ACC112 (cell line): ENCODE measurements at regions not wholly inside any gene's neighbourhood (a gene's known extent, or its start where the extent isn't known, plus 50 kb on each side); places are given as distances from the start of the nearest gene placed in this dataset.
"Not testable (repeated sequence)": the region's sequence is repeated elsewhere in the genome, so short reads cannot be mapped to it uniquely, and the experiment has no call there.

ENCODE experiments used
- H2AFZ ChIP-seq: fragments of 200-600 bp; sonication (generic); one replicate; pipeline ENCODE4 v1.6.0; 2017; ENCODE audit warnings: antibody characterized with exemption, low read length; ENCODE audit not compliant: unreplicated experiment
- H3K27ac ChIP-seq: fragments of 200-600 bp; sonication (generic); 2 replicates; pipeline ENCODE4 v1.5.1; 2014; ENCODE audit warnings: low read depth, mild to moderate bottlenecking, antibody characterized with exemption, low read length, moderate library complexity
- H3K27me3 ChIP-seq: fragments of 200-600 bp; sonication (generic); 2 replicates; pipeline ENCODE4 v1.6.1; 2014; ENCODE audit warnings: mild to moderate bottlenecking, antibody characterized with exemption, low read length, moderate library complexity, mixed read lengths; ENCODE audit not compliant: insufficient read depth
- H3K36me3 ChIP-seq: fragments of 200-600 bp; sonication (generic); 2 replicates; pipeline ENCODE4 v1.6.1; 2016; ENCODE audit warnings: mild to moderate bottlenecking, antibody characterized with exemption, low read length, moderate library complexity, mixed read lengths; ENCODE audit not compliant: insufficient read depth
- H3K4me1 ChIP-seq: fragments of 200-600 bp; sonication (generic); one replicate; pipeline ENCODE4 v1.6.1; 2016; ENCODE audit warnings: low read length, mixed read lengths; ENCODE audit not compliant: insufficient read depth, unreplicated experiment, control insufficient read depth
- H3K4me3 ChIP-seq: fragments of 200-600 bp; sonication (generic); 2 replicates; pipeline ENCODE4 v1.5.1; 2014; ENCODE audit warnings: mild to moderate bottlenecking, low read depth, low read length
- H3K79me2 ChIP-seq: fragments of 200-600 bp; sonication (generic); one replicate; pipeline ENCODE4 v1.6.0; 2016; ENCODE audit warnings: low read length; ENCODE audit not compliant: control insufficient read depth, unreplicated experiment, insufficient read depth

DNA sequence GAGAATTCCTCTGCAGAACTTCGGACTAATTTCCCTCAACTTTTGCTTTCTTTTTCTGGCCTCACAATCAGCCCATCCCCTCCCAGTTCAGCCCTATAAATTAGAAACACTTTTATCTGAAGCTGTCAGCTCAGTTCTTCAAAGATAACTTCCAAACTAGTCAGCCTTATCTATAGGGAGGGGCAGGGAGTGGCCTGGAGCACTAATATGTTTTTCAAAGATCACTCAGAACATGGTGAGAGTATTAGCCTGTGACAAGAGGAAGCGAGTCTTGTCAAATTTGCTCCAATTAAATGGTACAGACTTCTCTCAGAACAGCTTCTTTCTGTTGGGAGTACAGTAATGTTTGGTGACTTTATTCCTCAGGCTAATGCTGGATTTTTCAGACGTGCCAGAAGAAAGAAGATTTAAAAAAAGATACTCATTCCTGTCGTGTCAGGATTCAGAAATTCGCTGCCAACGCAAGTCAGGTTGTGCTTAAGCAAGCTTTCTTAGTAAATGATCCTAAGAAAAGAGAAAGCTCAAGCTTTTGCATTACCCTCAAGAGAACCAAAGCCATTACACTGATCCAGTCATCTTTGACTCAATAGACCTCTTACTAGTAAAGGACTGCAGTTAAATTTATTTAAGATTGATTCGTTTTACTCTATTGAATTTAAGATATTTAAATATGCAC, 1033.6 kb downstream of the SLITRK5 start:
- Histone ChIP-seq H3K79me2 (no peaks in the 10 kb centered on the region), H3K4me1 (no peaks in the 10 kb centered on the region), H3K36me3 (no peaks in the 10 kb centered on the region), H3K4me3 (peak overlapping the region; percentile 34; the same call in 1 of the 2 replicates), H2AFZ (no peak overlapping the region), H3K27ac (no peak overlapping the region), H3K27me3 (no peaks in the 10 kb centered on the region)

DNA sequence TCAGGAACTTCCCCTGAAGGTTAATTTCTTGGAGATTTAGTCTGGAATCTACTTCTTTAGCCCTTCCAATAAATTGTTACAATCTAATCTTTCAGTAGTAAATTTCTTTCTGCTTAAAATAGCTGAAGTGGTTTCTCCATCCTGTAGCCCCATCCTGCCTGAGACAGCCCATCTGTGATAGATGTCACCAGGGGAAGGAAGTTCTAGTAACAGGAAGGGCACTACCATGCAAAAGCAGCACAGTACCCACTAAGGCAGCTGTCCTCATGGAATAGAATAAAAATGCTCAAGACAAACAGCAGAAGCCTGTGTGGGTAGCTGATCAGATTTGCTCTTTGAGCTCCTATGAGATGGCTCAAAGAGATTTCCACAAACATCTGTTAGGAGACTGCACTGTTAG, 1036.5 kb downstream of the SLITRK5 start:
- Histone ChIP-seq H3K4me1 (no peaks in the 10 kb centered on the region), H3K27me3 (no peaks in the 10 kb centered on the region), H3K4me3 (no peak overlapping the region), H3K27ac (no peak overlapping the region), H3K36me3 (no peaks in the 10 kb centered on the region), H3K79me2 (no peaks in the 10 kb centered on the region), H2AFZ (no peak overlapping the region)

DNA sequence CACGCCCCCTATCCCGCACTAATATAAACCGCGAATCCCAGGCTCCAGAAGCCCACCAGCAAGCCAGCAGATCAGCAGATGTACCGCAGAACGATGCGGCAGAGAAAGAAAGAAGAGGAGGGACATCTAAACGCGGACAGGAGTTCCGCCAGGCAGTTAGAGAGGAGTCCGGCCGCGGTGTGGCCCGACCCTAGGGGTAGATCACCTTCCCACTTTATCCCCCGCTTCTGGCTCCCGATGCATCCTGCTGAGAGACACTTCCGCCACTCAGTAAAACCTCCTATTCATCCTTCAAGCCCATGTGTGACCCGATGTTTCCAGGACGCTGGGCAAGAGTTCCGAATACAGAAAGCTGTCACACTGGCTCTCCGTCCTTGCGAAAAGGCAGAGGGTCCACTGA, 1046.8 kb downstream of the SLITRK5 start:
- H3K79me2 ChIP-seq: no peaks in the 10 kb centered on the region
- no peaks in the 10 kb centered on the region for H3K4me1 ChIP-seq
- H2AFZ ChIP-seq: no peak overlapping the region
- no peak overlapping the region for H3K4me3 ChIP-seq
- no peaks in the 10 kb centered on the region for H3K36me3 ChIP-seq
- no peak overlapping the region for H3K27ac ChIP-seq
- H3K27me3 ChIP-seq: no peaks in the 10 kb centered on the region

DNA sequence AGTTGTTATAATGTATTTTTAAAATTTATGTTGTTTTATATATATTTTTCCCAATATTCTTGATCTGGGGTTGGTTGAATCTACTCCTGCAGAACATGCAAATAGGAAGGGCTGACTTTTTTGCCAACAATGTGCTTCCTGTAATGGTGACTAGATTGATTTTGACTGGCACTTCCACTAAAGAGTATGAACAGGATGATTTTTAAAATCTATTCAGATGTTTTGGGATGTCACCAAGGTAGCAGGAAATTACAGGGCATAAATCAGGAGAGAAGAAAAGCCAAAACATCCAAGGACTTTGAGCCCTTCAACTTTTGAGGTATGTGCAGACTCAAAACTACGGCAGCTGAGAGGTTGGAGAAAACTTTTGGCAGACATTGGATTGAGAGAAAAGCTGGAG, 1047.6 kb downstream of the SLITRK5 start:
- H3K4me1 ChIP-seq: no peaks in the 10 kb centered on the region
- H3K36me3 ChIP-seq: no peaks in the 10 kb centered on the region
- no peak overlapping the region for H3K4me3 ChIP-seq
- H3K27ac ChIP-seq: no peak overlapping the region
- no peaks in the 10 kb centered on the region for H3K79me2 ChIP-seq
- no peak overlapping the region for H2AFZ ChIP-seq
- H3K27me3 ChIP-seq: no peaks in the 10 kb centered on the region

DNA sequence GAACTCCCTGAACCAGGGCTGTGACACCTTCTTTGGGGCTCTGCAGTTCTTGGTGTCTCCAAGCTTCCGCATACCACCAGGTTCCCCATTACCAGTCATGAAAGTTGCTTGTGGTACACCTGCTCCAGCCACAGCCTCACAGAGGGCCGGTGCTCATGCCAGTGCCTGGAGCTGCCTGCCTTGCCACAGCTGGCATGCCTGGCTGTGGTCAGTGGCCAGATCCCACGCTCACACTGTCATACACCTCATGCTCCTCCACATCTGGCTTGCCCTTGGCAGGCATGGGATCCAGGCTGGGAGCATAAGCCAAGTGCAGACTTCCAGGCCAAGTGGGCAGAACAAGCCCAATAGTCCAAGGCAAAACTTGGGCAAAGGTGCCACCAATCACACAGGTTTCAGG, 1054.9 kb downstream of the SLITRK5 start:
- no peak overlapping the region for H3K4me3 ChIP-seq

DNA sequence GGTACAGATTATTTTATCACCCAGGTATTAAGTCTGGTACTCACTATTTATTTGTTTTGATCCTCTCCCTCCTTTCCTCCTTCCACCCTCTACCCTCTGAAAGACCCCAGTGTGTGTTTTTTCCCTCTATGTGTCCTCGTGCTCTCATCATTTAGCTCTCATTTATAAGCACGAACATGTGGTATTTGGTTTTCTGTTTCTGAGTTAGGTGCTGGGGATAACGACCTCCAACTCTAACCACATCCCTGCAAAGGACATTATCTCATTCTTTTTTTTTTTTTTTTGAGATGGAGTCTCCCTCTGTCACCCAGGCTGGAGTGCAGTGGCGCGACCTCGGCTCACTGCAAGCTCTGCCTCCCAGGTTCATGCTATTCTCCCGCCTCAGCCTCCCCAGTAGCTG, 1056.1 kb downstream of the SLITRK5 start:
- H2AFZ ChIP-seq, H3K79me2 ChIP-seq, H3K4me1 ChIP-seq, H3K27me3 ChIP-seq, H3K27ac ChIP-seq, H3K36me3 ChIP-seq, H3K4me3 ChIP-seq: not testable (repeated sequence)

More for the DNA sequence above, 1054.9 kb downstream of the SLITRK5 start:
- no peak overlapping the region for H2AFZ ChIP-seq
- no peaks in the 10 kb centered on the region for H3K79me2 ChIP-seq
- no peaks in the 10 kb centered on the region for H3K4me1 ChIP-seq
- no peak overlapping the region for H3K27ac ChIP-seq
- H3K36me3 ChIP-seq: no peaks in the 10 kb centered on the region
- no peaks in the 10 kb centered on the region for H3K27me3 ChIP-seq

DNA sequence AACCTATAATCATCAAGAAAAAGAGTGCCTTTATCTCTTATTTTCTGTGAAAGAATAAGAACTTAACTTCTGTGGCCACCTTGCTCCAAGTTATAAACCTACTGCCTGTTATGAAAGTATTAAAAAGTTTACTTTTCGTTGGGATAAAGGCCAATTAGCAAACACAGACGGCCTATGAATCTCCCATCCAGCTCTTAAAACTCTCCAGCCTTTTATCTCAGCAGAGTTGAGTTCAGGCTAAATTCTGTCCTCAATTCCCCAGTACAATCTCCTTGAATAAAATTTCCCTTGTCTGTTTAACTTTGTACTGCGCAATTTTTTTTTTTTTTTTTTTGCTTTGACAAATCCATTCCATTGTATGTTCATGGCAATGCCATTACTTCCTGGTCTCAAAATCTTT, 1058.4 kb downstream of the SLITRK5 start:
- no peaks in the 10 kb centered on the region for H3K79me2 ChIP-seq
- no peaks in the 10 kb centered on the region for H3K27me3 ChIP-seq
- no peak overlapping the region for H3K27ac ChIP-seq
- no peaks in the 10 kb centered on the region for H3K4me1 ChIP-seq
- H3K36me3 ChIP-seq: no peaks in the 10 kb centered on the region
- no peak overlapping the region for H2AFZ ChIP-seq
- no peak overlapping the region for H3K4me3 ChIP-seq

DNA sequence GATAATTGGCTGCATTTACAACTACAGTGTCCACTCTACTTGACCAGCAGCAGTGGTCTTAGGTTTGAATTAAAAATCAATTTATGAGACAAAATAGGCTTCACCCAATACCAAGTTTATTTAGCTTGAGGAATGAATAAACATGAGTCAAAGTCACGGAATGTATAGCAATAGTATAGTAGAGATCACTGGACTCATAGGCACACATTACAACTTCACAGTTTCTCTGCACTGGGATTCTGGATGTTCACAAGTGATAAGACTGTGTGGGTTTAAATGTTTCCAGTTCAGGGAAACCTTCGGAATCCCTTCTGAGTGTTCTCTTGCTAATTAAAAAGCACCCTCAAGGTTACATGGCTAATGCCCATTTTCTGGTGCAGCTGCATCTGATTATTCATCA, 1064.9 kb downstream of the SLITRK5 start:
- no peaks in the 10 kb centered on the region for H3K79me2 ChIP-seq
- no peak overlapping the region for H3K4me3 ChIP-seq
- no peaks in the 10 kb centered on the region for H3K36me3 ChIP-seq
- no peak overlapping the region for H3K27ac ChIP-seq
- H3K4me1 ChIP-seq: no peaks in the 10 kb centered on the region
- no peaks in the 10 kb centered on the region for H3K27me3 ChIP-seq
- H2AFZ ChIP-seq: no peak overlapping the region

DNA sequence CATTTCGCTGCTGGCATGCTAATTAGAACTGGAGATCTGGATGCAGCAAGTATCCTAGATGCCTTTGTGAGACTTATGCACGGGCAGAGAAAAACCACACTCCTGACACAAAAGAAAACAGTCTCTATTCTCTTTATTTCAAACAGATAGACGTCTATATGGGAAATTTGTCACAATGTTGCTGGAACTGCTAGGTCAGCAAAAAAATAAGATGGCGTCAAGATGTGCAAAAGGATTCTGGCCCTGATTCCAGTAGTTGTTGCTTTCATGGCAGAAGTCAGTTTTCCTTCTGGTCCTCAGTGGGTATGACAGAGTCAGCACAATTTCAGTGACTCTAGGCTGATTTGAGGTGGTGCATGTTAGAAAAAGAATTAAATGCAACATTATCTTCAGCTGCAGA, 1068.0 kb downstream of the SLITRK5 start:
- Histone ChIP-seq H3K27me3 (no peaks in the 10 kb centered on the region), H2AFZ (no peak overlapping the region), H3K27ac (no peak overlapping the region), H3K36me3 (no peaks in the 10 kb centered on the region), H3K4me1 (no peaks in the 10 kb centered on the region), H3K4me3 (no peak overlapping the region), H3K79me2 (no peaks in the 10 kb centered on the region)

DNA sequence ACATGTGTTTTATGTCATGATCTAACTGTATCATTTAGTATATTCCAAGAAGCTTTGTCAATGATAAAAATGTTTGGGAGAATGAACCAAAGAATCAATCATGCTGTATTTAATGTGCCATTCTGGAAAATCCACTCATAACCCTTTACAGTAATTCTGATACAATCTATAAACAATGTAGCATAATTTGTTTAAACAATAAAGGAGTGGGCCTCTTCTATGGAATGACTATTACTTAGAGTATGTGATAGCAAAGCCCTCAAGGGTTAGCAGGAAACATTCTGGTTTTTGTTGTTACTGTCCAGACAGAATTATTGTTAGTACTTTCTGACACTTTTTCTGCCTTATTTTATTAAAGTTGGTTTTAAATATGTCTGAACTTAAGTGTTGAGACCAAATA, 1073.1 kb downstream of the SLITRK5 start:
- no peaks in the 10 kb centered on the region for H3K27me3 ChIP-seq
- H3K36me3 ChIP-seq: no peaks in the 10 kb centered on the region
- no peaks in the 10 kb centered on the region for H3K4me1 ChIP-seq
- H3K79me2 ChIP-seq: no peaks in the 10 kb centered on the region
- no peak overlapping the region for H3K27ac ChIP-seq
- H3K4me3 ChIP-seq: no peak overlapping the region
- H2AFZ ChIP-seq: no peak overlapping the region

DNA sequence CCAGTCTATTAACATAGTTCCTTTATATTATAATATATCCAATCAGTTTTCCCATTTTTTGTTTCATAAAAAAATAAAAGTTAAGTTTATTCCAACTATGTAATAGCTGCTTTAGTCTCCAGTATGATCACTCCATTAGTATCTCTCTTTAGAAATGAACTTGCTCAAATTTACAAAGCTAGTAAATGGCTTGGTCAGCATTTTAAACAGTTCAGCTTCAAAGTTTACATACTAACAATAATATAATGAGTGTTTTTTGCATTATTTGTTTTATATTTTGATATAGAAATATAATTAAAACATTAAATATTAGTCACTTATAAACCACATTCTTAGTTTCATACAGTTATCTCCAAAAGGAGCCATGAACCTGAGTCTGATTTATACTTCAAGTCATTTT, 1073.8 kb downstream of the SLITRK5 start:
- Histone ChIP-seq H3K79me2 (no peaks in the 10 kb centered on the region), H3K27ac (no peak overlapping the region), H3K4me1 (no peaks in the 10 kb centered on the region), H2AFZ (no peak overlapping the region), H3K4me3 (no peak overlapping the region), H3K36me3 (no peaks in the 10 kb centered on the region), H3K27me3 (no peaks in the 10 kb centered on the region)
